WTC11 (cell line): ENCODE measurements at regions not wholly inside any gene's neighbourhood (a gene's known extent, or its start where the extent isn't known, plus 50 kb on each side); places are given as distances from the start of the nearest gene placed in this dataset.

ENCODE experiments used
- CREM ChIP-seq: sonication (generic); formaldehyde crosslinking; IDR thresholded peaks from 2 replicates; pipeline ENCODE4 v1.8.1; 2022; ENCODE audit warnings: mild to moderate bottlenecking, missing genetic modification reagents, moderate library complexity
- ESRRA ChIP-seq: sonication (generic); formaldehyde crosslinking; IDR thresholded peaks from 2 replicates; pipeline ENCODE4 v1.8.1; 2022; ENCODE audit warnings: mild to moderate bottlenecking, missing genetic modification reagents, borderline replicate concordance
- KAT7 ChIP-seq: sonication (generic); formaldehyde crosslinking; IDR thresholded peaks from 2 replicates; pipeline ENCODE4 v1.8.1; 2023; ENCODE audit warnings: missing genetic modification reagents, mild to moderate bottlenecking, borderline replicate concordance
- TF ChIP-seq, protein P1 (sequence below): fragments of 200-600 bp; IDR thresholded peaks from 2 replicates; pipeline ENCODE4 v1.8.0; 2022; ENCODE audit warnings: antibody characterized with exemption
- TF ChIP-seq, protein P2 (sequence below): fragments of 250-450 bp; sonication (Bioruptor Pico); IDR thresholded peaks from 2 replicates; pipeline ENCODE4 v2.1.2; 2022; ENCODE audit warnings: mild to moderate bottlenecking, moderate library complexity

DNA sequence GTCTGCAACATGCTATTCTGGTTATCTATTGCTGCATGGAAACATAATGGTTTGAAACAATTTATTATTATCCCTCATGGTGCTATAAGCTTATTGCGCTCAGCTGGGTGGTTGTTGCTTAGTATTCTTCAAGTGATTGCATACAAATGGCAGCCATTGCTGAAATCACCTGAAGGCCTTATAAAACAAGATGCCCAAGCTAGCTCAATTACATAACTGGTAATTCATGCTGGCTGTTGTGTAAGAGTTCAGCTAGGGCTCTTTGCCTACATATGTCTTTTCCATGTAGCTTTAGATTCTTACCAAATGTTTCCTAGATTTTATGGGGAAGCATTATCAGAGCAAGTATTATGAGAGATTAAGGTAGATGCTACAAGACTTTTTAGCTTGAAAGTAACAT lies 644.0 kb upstream of the CBLB start:
- TF ChIP-seq CREM (CRISPR knock-in tag) (no peak), ESRRA (CRISPR knock-in tag) (no peak), KAT7 (CRISPR knock-in tag) (no peak)
- TF ChIP-seq, protein P1, sequence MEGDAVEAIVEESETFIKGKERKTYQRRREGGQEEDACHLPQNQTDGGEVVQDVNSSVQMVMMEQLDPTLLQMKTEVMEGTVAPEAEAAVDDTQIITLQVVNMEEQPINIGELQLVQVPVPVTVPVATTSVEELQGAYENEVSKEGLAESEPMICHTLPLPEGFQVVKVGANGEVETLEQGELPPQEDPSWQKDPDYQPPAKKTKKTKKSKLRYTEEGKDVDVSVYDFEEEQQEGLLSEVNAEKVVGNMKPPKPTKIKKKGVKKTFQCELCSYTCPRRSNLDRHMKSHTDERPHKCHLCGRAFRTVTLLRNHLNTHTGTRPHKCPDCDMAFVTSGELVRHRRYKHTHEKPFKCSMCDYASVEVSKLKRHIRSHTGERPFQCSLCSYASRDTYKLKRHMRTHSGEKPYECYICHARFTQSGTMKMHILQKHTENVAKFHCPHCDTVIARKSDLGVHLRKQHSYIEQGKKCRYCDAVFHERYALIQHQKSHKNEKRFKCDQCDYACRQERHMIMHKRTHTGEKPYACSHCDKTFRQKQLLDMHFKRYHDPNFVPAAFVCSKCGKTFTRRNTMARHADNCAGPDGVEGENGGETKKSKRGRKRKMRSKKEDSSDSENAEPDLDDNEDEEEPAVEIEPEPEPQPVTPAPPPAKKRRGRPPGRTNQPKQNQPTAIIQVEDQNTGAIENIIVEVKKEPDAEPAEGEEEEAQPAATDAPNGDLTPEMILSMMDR = no peak
- TF ChIP-seq, protein P2, sequence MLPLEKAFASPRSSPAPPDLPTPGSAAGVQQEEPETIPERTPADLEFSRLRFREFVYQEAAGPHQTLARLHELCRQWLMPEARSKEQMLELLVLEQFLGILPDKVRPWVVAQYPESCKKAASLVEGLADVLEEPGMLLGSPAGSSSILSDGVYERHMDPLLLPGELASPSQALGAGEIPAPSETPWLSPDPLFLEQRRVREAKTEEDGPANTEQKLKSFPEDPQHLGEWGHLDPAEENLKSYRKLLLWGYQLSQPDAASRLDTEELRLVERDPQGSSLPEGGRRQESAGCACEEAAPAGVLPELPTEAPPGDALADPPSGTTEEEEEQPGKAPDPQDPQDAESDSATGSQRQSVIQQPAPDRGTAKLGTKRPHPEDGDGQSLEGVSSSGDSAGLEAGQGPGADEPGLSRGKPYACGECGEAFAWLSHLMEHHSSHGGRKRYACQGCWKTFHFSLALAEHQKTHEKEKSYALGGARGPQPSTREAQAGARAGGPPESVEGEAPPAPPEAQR (CRISPR knock-in tag) = no peak
